Ishikawa (cell line): ENCODE measurements at regions not wholly inside any gene's neighbourhood (a gene's known extent, or its start where the extent isn't known, plus 50 kb on each side); places are given as distances from the start of the nearest gene placed in this dataset.

Source experiments
- CEBPB ChIP-seq: IDR thresholded peaks from 2 replicates; pipeline ENCODE4 v1.6.1; 2012
- CREB1 ChIP-seq: IDR thresholded peaks from 2 replicates; pipeline ENCODE4 v1.6.1; 2012; ENCODE audit warnings: low read depth
- EGR1 ChIP-seq: IDR thresholded peaks from 2 replicates; pipeline ENCODE4 v1.6.1; 2012
- EP300 ChIP-seq: IDR thresholded peaks from 2 replicates; pipeline ENCODE4 v1.6.1; 2012; ENCODE audit warnings: borderline replicate concordance
- MAX ChIP-seq: IDR thresholded peaks from 2 replicates; pipeline ENCODE4 v1.6.1; 2012
- TAF1 ChIP-seq: IDR thresholded peaks from 2 replicates; pipeline ENCODE4 v1.6.1; 2012; ENCODE audit warnings: low read depth, mild to moderate bottlenecking
- TEAD4 ChIP-seq: IDR thresholded peaks from 2 replicates; pipeline ENCODE4 v1.6.1; 2012
- USF1 ChIP-seq: IDR thresholded peaks from 2 replicates; pipeline ENCODE4 v1.6.1; 2012

GRCh38 chr11:97703851-97704250 lies 1314.0 kb downstream of the JRKL start:
- TF ChIP-seq USF1 = no peak
- TF ChIP-seq EP300 = no peak
- no peak for TF ChIP-seq MAX
- no peak for TF ChIP-seq CREB1
- no peak for TF ChIP-seq CEBPB
- no peak for TF ChIP-seq TAF1
- no peak for TF ChIP-seq TEAD4
- no peak for TF ChIP-seq EGR1
